ENCODE measurements at regions not wholly inside any gene's neighbourhood (a gene's known extent, or its start where the extent isn't known, plus 50 kb on each side); places are given as distances from the start of the nearest gene placed in this dataset.

- TF ChIP-seq CTCF (IDR thresholded peaks at IDR 0.05; ENCODE audit: insufficient read depth, low read depth, low read length, missing control alignments), result no peak
- no peak overlapping the region for H3K4me3 ChIP-seq (ENCODE audit: low read depth, low read length)
- no peak for DNase-seq (ENCODE audit: low read depth)
Observed at GRCh38 chr15:31489281-31489680, 162.6 kb downstream of the KLF13 start.

GRCh38 chr15:31489801-31490646, 163.4 kb downstream of the KLF13 start:
- peak; percentile 75 for DNase-seq (ENCODE audit: low read depth)
- H3K4me3 ChIP-seq (ENCODE audit: low read depth, low read length), result no peak overlapping the region
- peak; percentile 74 for TF ChIP-seq CTCF (IDR thresholded peaks at IDR 0.05; ENCODE audit: insufficient read depth, low read depth, low read length, missing control alignments)

- TF ChIP-seq CTCF (IDR thresholded peaks at IDR 0.05; ENCODE audit: insufficient read depth, low read depth, low read length, missing control alignments), result no peak
- H3K4me3 ChIP-seq (ENCODE audit: low read depth, low read length), result no peak overlapping the region
- DNase-seq (ENCODE audit: low read depth), result no peak
Observed at GRCh38 chr15:31494786-31495185, 168.2 kb downstream of the KLF13 start.

GRCh38 chr15:31495281-31495680, 168.6 kb downstream of the KLF13 start:
- DNase-seq (ENCODE audit: low read depth), result no peak
- no peak overlapping the region for H3K4me3 ChIP-seq (ENCODE audit: low read depth, low read length)
- TF ChIP-seq CTCF (IDR thresholded peaks at IDR 0.05; ENCODE audit: insufficient read depth, low read depth, low read length, missing control alignments), result no peak

GRCh38 chr15:31497838-31498237, 171.2 kb downstream of the KLF13 start:
- H3K4me3 ChIP-seq (ENCODE audit: low read depth, low read length), result no peak overlapping the region
- TF ChIP-seq CTCF (IDR thresholded peaks at IDR 0.05; ENCODE audit: insufficient read depth, low read depth, low read length, missing control alignments), result no peak
- no peak for DNase-seq (ENCODE audit: low read depth)

- H3K4me3 ChIP-seq (ENCODE audit: low read depth, low read length), result no peak overlapping the region
- no peak for TF ChIP-seq CTCF (IDR thresholded peaks at IDR 0.05; ENCODE audit: insufficient read depth, low read depth, low read length, missing control alignments)
- DNase-seq (ENCODE audit: low read depth), result no peak
Observed at GRCh38 chr15:31498329-31498728, 171.7 kb downstream of the KLF13 start.

- H3K4me3 ChIP-seq (ENCODE audit: low read depth, low read length), result no peak overlapping the region
- DNase-seq (ENCODE audit: low read depth), result no peak
- TF ChIP-seq CTCF (IDR thresholded peaks at IDR 0.05; ENCODE audit: insufficient read depth, low read depth, low read length, missing control alignments), result no peak
Observed at GRCh38 chr15:31498756-31499155, 172.1 kb downstream of the KLF13 start.
